ENCODE measurements at regions not wholly inside any gene's neighbourhood (a gene's known extent, or its start where the extent isn't known, plus 50 kb on each side); places are given as distances from the start of the nearest gene placed in this dataset.

DNA sequence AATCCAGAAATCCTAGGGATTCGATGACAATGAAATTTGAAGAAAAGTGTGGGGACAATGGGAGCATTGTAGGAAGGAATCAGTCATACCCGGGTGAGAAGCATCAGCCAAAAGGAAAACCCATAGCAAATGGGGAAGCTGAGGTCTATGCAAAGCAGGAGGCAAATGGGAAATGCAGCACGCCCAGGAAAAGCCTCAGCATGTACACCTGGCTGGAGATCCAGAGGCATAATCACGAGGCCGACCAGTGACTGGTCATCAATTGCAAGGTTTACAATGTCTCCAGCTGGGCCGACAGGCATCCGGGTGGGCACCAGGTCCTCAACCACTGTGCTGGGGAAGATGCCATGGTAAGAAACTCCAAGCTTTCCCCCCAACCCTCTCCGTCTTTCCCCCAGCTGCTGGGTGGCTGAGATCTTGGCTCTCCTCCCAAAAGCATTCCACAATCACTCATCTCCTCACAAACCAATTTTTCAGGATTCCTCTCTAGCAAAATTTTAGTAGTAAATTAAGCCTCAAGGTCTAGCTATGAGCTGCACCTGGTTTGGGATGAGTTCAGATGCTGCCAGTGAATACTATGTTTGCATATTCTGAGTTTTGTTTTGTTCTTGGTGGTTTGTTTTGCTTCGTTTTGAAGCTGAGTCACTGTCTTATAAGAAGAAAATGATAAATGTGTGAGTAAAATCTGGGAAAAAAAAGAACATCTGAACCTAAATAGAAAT, 98.0 kb upstream of the OR5AK2 start:
- no peaks in the 10 kb centered on the region for H3K9me3 ChIP-seq
- TF ChIP-seq, protein P1, sequence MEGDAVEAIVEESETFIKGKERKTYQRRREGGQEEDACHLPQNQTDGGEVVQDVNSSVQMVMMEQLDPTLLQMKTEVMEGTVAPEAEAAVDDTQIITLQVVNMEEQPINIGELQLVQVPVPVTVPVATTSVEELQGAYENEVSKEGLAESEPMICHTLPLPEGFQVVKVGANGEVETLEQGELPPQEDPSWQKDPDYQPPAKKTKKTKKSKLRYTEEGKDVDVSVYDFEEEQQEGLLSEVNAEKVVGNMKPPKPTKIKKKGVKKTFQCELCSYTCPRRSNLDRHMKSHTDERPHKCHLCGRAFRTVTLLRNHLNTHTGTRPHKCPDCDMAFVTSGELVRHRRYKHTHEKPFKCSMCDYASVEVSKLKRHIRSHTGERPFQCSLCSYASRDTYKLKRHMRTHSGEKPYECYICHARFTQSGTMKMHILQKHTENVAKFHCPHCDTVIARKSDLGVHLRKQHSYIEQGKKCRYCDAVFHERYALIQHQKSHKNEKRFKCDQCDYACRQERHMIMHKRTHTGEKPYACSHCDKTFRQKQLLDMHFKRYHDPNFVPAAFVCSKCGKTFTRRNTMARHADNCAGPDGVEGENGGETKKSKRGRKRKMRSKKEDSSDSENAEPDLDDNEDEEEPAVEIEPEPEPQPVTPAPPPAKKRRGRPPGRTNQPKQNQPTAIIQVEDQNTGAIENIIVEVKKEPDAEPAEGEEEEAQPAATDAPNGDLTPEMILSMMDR (IDR thresholded peaks at IDR 0.05), result no peak
- DNase-seq (no peak), ATAC-seq (no peak), FAIRE-seq (no peak)
- intact Hi-C loops (cut with DNase I), result no loop called here
- H3K4me3 ChIP-seq, result no peak overlapping the region
- H3K27ac ChIP-seq, result no peak overlapping the region
- H3K4me1 ChIP-seq, result peaks cover 4 to 5% (median 5%) of the 10 kb centered on the region in 3 donors
- 55 to 70% methylated on average over 9 of the region's 9 CpGs for WGBS, 2 donors
- H3K36me3 ChIP-seq, result no peaks in the 10 kb centered on the region
- H3K27me3 ChIP-seq, result no peaks in the 10 kb centered on the region

DNA sequence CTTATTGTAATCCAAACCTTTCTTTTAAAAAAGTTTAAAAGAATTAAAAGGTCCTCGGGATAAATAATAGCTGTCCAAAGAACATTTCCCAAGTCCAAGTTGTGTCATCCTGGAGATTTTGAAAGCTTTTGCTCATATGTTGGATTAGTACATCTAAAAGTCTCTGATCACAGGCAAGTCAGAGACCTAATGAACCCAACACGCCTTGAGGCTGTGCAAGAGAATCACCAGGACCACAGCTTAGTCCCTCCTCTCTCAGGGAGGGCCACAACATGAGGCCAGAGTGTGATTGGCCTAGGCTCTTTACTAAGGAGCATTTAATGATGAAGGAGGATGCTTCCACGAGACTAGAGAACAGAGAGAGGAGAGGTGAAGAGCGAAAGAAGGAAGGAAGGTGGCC, 98.7 kb upstream of the OR5AK2 start:
- H3K4me3 ChIP-seq, result no peak overlapping the region
- no peaks in the 10 kb centered on the region for H3K27me3 ChIP-seq
- H3K27ac ChIP-seq, result no peak overlapping the region
- WGBS, 2 donors, result 72 to 73% methylated on average over 4 of the region's 4 CpGs
- H3K4me1 ChIP-seq, result peaks cover 4 to 9% (median 7%) of the 10 kb centered on the region in 3 donors
- ATAC-seq, result no peak
- intact Hi-C loops (cut with DNase I), result no loop called here
- H3K9me3 ChIP-seq, result no peaks in the 10 kb centered on the region
- TF ChIP-seq, protein P1 (IDR thresholded peaks at IDR 0.05), result no peak
- FAIRE-seq, result no peak
- DNase-seq, result no peak
- no peaks in the 10 kb centered on the region for H3K36me3 ChIP-seq

DNA sequence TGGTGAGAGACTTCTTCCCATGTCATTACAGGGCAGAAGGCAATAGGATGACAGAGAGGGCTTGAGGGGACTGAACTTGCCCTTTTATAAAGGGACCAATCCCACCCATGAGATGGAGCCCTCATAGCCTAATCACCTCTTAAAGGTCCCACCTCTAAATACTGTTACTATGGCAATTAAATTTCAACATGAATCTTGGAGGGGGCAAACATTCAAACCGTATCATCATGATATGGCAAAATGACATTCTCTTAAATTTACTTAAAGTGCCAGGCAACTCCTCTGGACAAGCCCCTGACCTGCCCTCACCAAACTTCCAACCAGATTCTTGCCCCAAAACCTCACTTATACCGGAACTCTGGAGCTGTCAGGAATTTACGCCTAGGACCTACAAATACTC, 100.8 kb upstream of the OR5AK2 start:
- Histone ChIP-seq H3K36me3 (no peaks in the 10 kb centered on the region), H3K4me1 (peaks cover 4 to 16% (median 9%) of the 10 kb centered on the region in 3 donors), H3K27ac (no peak overlapping the region), H3K4me3 (no peak overlapping the region), H3K9me3 (no peaks in the 10 kb centered on the region), H3K27me3 (no peaks in the 10 kb centered on the region)
- no peak for ATAC-seq
- DNase-seq, result no peak
- TF ChIP-seq, protein P1 (IDR thresholded peaks at IDR 0.05), result no peak
- 82 to 86% methylated on average over 3 of the region's 3 CpGs for whole genome bisulfite sequencing, 2 donors
- no peak for FAIRE-seq
- intact Hi-C loops (cut with DNase I), result no loop called here

DNA sequence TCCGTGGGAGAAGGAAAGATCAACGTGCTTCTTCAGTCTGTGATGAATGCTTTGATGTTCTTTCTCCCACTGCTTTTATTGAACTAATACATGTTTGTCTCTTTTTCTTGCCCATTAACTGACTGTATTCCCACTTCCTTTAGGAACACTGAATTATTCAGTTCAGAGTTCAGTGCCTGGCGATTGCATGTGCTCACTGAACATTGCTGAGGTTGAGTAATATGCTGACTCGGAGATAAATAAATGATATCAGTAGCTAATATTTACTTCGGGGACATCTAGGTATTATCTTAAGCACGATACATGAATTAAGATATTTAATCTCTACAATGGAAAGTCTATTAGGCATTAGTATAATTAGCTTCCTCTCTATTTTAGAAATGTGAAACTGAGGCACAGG, 102.3 kb upstream of the OR5AK2 start:
- H3K27ac ChIP-seq, result peak overlapping the region in 1 of 4 donors; percentile 61
- ATAC-seq, result peak in 2 of 4 donors; percentile 33 to 35

DNA sequence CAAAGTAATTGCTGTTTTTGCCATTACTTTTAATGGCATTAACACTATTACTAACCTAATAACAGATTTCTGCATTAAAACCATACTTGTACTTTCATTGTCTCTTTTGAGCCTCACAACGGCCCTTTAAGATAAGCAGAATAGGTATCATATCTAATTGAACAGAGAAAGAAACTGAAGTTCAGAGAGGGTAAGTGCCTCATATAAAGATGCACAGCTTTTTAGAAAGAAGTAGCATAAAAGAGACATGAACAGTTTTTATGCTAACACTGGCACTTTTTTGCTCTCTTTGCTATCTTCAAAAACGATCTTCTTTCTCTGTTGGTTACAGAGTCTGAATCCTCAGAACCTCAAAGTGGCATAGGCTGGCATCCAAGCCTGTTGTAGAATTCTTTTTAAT, 102.9 kb upstream of the OR5AK2 start:
- no peak for ATAC-seq
- 35 to 51% methylated on average over 2 of the region's 2 CpGs for WGBS, 2 donors
- H3K9me3 ChIP-seq, result no peaks in the 10 kb centered on the region
- DNase-seq, result no peak
- H3K27me3 ChIP-seq, result no peaks in the 10 kb centered on the region
- intact Hi-C loops (cut with DNase I), result no loop called here
- peaks cover 4 to 16% (median 9%) of the 10 kb centered on the region in 3 donors for H3K4me1 ChIP-seq
- TF ChIP-seq, protein P1 (IDR thresholded peaks at IDR 0.05), result no peak
- peak overlapping the region in 3 of 4 donors; percentile 10 to 61 (median 56) for H3K27ac ChIP-seq
- H3K4me3 ChIP-seq, result no peak overlapping the region
- H3K36me3 ChIP-seq, result no peaks in the 10 kb centered on the region
- no peak for FAIRE-seq

More for the DNA sequence above, 102.3 kb upstream of the OR5AK2 start:
- Histone ChIP-seq H3K27me3 (no peaks in the 10 kb centered on the region), H3K9me3 (no peaks in the 10 kb centered on the region), H3K4me3 (no peak overlapping the region), H3K36me3 (no peaks in the 10 kb centered on the region), H3K4me1 (peaks cover 4 to 16% (median 9%) of the 10 kb centered on the region in 3 donors)
- DNase-seq, result no peak
- intact Hi-C loops (cut with DNase I), result no loop called here
- TF ChIP-seq, protein P1 (IDR thresholded peaks at IDR 0.05), result no peak
- 21 to 24% methylated on average over 6 of the region's 6 CpGs for WGBS, 2 donors
- no peak for FAIRE-seq
